HG02970 (cell line): ENCODE measurements at regions not wholly inside any gene's neighbourhood (a gene's known extent, or its start where the extent isn't known, plus 50 kb on each side); places are given as distances from the start of the nearest gene placed in this dataset.

Source experiments
- ATAC-seq: cut with Tn5 transposase; IDR thresholded peaks from one replicate; pipeline ENCODE4 v1.9.1; 2021; ENCODE audit warnings: mild to moderate bottlenecking, moderate library complexity, moderate number of reproducible peaks; ENCODE audit not compliant: unreplicated experiment, low FRiP score

DNA sequence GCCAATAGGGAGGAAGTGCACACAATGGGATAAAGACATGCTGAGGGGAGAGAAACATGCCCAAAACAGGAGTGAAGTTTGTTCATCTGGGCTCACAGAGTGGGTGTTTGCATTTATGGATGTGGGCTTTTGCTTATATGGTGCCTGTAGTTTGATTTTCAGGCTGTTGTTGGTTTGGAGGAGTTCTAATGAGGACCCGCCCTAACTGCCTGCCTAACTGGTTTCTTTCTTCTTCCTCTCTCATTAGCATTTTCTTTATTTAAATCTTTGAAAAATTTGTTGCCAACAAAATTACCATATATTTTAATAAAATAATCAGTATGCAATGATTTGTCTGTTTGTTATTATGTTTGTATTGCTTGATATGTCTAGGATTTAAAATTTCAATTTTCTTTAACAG, 1965.8 kb downstream of the C4orf33 start:
- no peak for ATAC-seq

DNA sequence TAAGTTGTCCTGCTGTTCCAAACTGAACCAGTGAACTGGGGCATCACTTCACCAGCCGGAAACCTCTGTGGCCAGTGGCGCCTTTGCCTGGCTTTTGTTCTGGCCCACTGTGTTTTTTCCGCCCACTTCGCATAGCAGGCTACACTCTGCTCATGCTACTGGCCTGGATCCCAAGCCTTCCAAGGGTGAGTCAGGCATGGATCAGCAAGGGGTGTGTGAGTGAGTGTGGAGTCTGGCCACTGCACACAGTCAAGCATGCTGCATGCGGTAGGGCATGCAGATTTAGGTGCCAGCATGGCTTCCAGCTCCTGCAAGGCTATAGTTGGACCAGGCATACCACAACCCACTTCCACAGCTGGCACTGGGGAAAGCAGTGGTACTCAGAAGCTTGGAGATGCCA, 1967.9 kb downstream of the C4orf33 start:
- no peak for ATAC-seq

- no peak for ATAC-seq
These were observed 1985.1 kb downstream of the C4orf33 start for GRCh38 chr4:131081069-131081468.

DNA sequence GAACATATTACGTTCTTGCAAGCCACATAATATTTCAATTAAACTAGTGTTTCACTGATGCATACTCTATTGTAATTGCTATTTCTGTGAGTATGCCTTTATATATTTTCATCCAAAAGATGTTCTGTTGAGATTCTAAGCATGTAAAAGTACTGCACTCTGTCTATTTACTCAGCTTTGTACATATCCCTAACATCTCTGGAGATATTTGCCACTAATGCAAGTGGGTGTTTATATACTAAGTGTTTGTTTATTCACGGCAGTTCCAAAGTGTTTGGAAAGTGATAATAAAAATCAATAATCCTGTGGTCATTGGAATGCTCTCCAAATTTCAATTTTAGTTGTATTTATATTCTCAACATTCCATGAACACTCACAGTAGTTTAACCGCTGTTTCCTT, 1989.0 kb downstream of the C4orf33 start:
- no peak for ATAC-seq

- no peak for ATAC-seq
These were observed 1995.9 kb downstream of the C4orf33 start for GRCh38 chr4:131091896-131092295.

GRCh38 chr4:131093303-131093702, 1997.4 kb downstream of the C4orf33 start:
- ATAC-seq = no peak

DNA sequence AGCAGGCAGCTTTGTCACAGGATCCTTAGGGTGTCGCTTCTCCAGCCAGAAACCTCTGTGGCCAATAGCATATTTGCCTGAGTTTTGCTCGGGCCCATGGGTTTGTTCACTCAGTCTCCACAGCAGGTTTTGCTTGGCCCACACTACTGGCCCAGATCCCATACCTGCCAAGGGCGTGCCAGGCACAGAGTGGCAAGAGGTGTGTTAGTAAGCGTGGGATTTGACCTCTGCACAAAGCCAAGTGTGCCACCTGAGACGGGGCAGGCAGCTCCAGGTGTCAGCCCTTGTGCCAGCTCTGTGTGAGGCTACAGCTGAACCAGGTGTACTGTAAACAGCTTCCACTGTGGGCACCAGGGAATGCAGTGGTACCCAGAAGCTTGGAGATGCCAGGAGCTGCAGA, 2003.0 kb downstream of the C4orf33 start:
- no peak for ATAC-seq

- ATAC-seq = no peak
These were observed 2017.3 kb downstream of the C4orf33 start for GRCh38 chr4:131113273-131113672.

DNA sequence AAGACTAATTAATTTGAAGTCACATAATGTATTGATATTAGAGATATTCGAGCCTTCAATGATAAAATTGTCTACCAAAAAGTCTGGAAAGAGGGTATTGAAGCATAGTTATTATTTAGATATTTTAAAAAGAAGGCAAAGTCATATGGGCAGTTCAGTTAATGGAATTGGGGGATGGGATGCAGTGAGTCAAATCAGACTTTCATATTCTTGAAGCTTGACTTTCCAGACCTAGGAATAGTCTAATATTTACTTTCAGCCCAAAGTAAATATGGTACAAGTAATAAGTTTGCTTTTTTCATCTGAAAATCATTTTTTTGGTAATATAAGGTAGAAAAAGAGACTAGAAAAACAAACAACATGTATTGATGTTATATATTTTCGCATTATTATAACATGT, 2017.8 kb downstream of the C4orf33 start:
- no peak for ATAC-seq

DNA sequence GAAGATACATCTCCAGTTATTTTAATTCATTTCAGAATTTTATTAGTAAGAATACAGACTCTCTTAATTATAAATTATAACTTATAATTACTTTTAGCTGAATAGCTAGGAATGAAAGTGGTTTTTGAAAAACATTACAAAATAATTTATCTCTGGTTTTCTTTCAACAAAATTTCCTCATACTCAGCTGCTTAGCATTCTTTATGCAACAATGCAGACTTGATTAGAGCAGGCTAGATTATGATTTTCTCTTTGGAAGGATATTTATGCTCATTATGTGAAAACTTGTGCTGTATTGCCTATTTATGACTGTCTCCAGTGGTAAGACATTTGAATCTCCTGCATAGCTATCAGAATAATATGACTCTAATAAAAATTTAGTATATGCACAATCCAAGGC, 2023.7 kb downstream of the C4orf33 start:
- no peak for ATAC-seq

- ATAC-seq = no peak
These were observed 2011.9 kb upstream of the PCDH10 start for GRCh38 chr4:131137196-131137595.

GRCh38 chr4:131159261-131159660, 1989.8 kb upstream of the PCDH10 start:
- ATAC-seq = no peak

DNA sequence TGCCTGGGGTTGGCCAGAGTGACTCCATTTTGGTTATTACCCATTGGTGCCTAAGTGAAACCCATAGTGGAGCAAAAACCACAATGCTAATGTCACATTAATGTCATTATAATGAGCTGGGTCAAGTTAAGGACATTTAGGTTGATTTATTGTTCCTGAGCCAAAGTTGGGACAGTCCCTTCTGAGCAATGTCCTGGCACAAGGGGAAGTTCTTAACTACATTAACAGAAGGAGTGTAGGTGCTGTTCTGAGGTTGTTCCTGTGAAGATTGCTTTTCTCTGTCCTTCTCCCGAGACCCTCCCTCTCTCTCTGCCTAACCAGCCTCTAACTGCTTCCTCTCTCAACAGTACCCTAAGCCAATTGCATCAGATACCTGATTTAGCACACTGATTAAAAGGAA, 1956.8 kb upstream of the PCDH10 start:
- ATAC-seq = no peak

GRCh38 chr4:131207589-131207988, 1941.5 kb upstream of the PCDH10 start:
- ATAC-seq = no peak

DNA sequence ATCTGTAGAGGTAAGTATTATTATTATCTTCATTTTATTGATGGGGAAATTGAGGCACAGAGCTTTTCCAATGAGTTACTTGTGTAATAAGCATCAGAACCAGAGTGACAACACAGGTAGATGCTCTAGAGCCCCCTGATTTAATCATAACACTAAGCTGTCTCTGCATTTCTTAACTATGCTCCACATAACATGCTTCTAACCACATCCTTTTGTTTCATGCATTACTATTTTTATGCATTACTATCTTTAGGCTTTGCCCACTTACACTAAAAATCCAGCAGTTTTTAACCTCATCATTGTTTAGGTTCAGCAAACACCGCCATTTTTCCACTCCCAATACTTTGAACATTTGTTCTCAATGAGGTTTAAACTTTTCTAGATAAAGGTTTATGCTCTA, 1900.8 kb upstream of the PCDH10 start:
- no peak for ATAC-seq

DNA sequence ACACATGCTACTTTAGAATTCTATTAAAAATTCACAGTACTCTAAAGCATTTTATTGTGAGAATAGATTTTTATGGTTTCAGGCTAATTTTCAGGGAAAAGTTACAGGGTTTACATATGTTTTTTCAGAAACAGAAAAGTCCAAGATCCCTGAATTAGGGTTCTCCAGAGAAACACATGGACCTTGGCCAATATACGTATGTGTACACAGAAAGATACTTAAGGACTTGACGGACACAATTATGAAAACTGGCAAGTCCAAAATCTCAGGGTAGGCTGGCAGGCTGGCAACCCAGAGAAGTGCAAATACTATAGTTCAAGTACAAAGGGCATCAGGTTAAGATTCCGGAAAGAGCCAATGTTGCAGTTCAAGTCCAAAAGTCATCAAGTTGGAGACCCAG, 1897.8 kb upstream of the PCDH10 start:
- ATAC-seq = no peak

- no peak for ATAC-seq
These were observed 1891.9 kb upstream of the PCDH10 start for GRCh38 chr4:131257241-131257640.

- no peak for ATAC-seq
These were observed 1890.7 kb upstream of the PCDH10 start for GRCh38 chr4:131258361-131258760.

DNA sequence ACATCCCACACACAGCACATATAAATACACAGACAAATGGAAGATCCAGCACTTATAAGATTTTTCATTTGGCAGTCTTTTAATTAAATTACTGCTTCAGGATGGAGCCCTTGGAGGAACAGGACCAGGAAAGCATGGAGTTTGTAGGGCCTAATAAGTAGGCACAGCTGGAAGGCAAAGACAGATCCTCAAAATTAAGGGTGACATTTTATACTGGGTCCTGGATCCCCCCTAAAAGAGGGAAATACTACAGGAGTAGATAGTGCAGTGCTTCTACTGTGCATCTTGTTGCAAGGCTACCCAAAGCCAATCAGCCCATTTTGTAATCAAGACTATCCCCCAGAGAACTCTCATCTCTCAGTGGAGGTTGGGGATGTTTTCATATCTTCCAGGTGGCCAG, 1860.7 kb upstream of the PCDH10 start:
- no peak for ATAC-seq

- no peak for ATAC-seq
These were observed 1852.9 kb upstream of the PCDH10 start for GRCh38 chr4:131296192-131296591.

- ATAC-seq = no peak
These were observed 1847.0 kb upstream of the PCDH10 start for GRCh38 chr4:131302108-131302507.

DNA sequence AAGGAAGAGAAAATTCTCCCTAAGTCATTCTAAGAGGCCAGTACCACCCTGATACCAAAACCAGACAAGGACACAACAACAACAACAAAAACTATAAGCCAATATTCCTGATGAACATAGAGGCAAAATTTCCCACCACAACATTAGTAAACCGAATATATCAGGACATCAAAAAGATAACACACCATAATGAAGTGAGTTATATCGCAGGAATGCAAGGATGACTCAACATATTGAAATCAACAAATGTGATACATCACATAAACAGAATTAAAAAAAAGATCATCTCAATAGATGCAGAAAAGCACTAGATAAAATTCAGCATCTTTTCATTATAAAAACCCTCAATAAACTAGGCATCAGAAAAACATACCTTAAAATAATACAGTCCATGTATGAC, 1844.4 kb upstream of the PCDH10 start:
- no peak for ATAC-seq

GRCh38 chr4:131309628-131310027, 1839.5 kb upstream of the PCDH10 start:
- ATAC-seq = no peak
